Loucy (cell line): ENCODE measurements at regions not wholly inside any gene's neighbourhood (a gene's known extent, or its start where the extent isn't known, plus 50 kb on each side); places are given as distances from the start of the nearest gene placed in this dataset.

ENCODE experiments used
- H2AFZ ChIP-seq: fragments of 200-600 bp; sonication (generic); 2 replicates; pipeline ENCODE4 v1.6.0; 2016; ENCODE audit warnings: antibody characterized with exemption, mild to moderate bottlenecking, low read length, moderate library complexity
- H3F3A ChIP-seq: fragments of 200-600 bp; 2 replicates; pipeline ENCODE4 v1.6.0; 2016; ENCODE audit warnings: antibody characterized with exemption, low read depth, mild to moderate bottlenecking
- H3K27me3 ChIP-seq: fragments of 200-600 bp; sonication (generic); 2 replicates; pipeline ENCODE4 v1.6.1; 2014; ENCODE audit warnings: low read length, mild to moderate bottlenecking; ENCODE audit not compliant: insufficient read depth, poor library complexity, severe bottlenecking
- H3K36me3 ChIP-seq: fragments of 200-600 bp; sonication (generic); 2 replicates; pipeline ENCODE4 v1.6.1; 2016; ENCODE audit warnings: low read length; ENCODE audit not compliant: insufficient read depth
- H3K4me1 ChIP-seq: fragments of 200-600 bp; sonication (generic); 2 replicates; pipeline ENCODE4 v1.5.1; 2014; ENCODE audit warnings: low read length, mild to moderate bottlenecking; ENCODE audit not compliant: insufficient read depth, poor library complexity, severe bottlenecking
- H3K4me2 ChIP-seq: fragments of 200-600 bp; sonication (generic); 2 replicates; pipeline ENCODE4 v1.6.0; 2014; ENCODE audit warnings: antibody characterized with exemption, low read length, low read depth, mild to moderate bottlenecking; ENCODE audit not compliant: poor library complexity, severe bottlenecking
- H3K4me3 ChIP-seq: fragments of 200-600 bp; sonication (generic); 2 replicates; pipeline ENCODE4 v1.5.1; 2014; ENCODE audit warnings: low read length, mild to moderate bottlenecking, mixed read lengths; ENCODE audit not compliant: poor library complexity, severe bottlenecking
- H3K79me2 ChIP-seq: fragments of 200-600 bp; sonication (generic); 2 replicates; pipeline ENCODE4 v1.6.1; 2014; ENCODE audit warnings: low read length; ENCODE audit not compliant: insufficient read depth
- H3K9ac ChIP-seq: fragments of 200-600 bp; sonication (generic); 2 replicates; pipeline ENCODE4 v1.6.0; 2014; ENCODE audit warnings: mild to moderate bottlenecking, low read depth, low read length, moderate library complexity; ENCODE audit not compliant: poor library complexity, severe bottlenecking
- H3K9me2 ChIP-seq: fragments of 200-600 bp; sonication (generic); replicated peaks from 2 replicates; pipeline ENCODE4 v1.6.1; 2016; ENCODE audit warnings: low read depth, low read length, mixed read lengths
- H3K9me3 ChIP-seq: fragments of 200-600 bp; sonication (generic); 2 replicates; pipeline ENCODE4 v1.6.1; 2014; ENCODE audit warnings: mild to moderate bottlenecking, antibody characterized with exemption, low read length, low read depth; ENCODE audit not compliant: insufficient read depth
- H4K20me1 ChIP-seq: fragments of 200-600 bp; sonication (generic); 2 replicates; pipeline ENCODE4 v1.6.0; 2014; ENCODE audit warnings: antibody characterized with exemption, low read length, mild to moderate bottlenecking; ENCODE audit not compliant: insufficient read depth, poor library complexity, severe bottlenecking
- EZH2phosphoT487 ChIP-seq: fragments of 200-600 bp; IDR thresholded peaks from 2 replicates; pipeline ENCODE4 v1.6.1; 2018; ENCODE audit warnings: antibody characterized with exemption, mild to moderate bottlenecking, moderate library complexity, borderline replicate concordance
- TF ChIP-seq, protein P1 (sequence below): fragments of 200-600 bp; sonication (generic); conservative IDR thresholded peaks from 2 replicates; pipeline ENCODE4 v1.5.1; 2014; ENCODE audit warnings: mild to moderate bottlenecking, antibody characterized with exemption, low read length

DNA sequence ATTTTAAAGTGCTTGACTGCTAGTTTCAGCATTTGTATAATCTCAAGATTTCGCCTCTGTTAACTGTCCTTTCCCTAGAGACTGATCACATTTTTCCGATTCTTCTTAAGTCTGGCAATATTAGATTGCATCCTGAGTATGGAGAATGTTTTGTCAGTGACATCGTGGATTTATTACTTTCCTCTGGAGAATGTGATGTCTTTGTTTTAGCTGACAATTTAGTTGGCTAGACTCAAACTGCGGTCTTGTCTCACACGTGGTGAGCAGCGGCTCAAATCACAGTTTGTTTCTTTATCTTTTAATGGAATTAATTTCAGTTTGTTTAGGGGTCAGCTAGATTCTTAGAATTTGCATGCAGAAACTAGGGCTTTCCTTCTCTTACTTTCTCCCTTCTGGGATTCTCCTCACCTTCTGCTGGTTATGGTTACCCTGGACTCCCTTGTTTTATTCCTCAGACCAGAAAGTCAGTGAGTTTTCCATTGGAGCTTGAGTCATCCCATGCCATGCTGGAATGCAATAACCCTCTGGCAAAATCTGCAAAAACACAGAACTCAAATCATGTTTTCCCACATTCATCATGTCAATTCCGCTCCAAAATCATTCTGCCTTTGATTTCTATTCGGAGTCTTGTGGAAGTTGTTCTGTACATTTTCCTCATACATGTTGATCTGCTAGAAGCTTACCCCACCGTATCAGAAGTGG, 327.2 kb upstream of the TRIB2 start:
- Histone ChIP-seq H3K9me2 (no peaks in the 10 kb centered on the region), H3K4me1 (no peaks in the 10 kb centered on the region), H3K9me3 (no peaks in the 10 kb centered on the region), H3K36me3 (no peaks in the 10 kb centered on the region), H3K4me3 (no peak overlapping the region), H3K79me2 (no peaks in the 10 kb centered on the region), H3K9ac (no peak overlapping the region), H3K27me3 (no peaks in the 10 kb centered on the region), H3F3A (no peaks in the 10 kb centered on the region), H3K4me2 (no peak overlapping the region), H2AFZ (no peak overlapping the region), H4K20me1 (no peaks in the 10 kb centered on the region)
- TF ChIP-seq, protein P1, sequence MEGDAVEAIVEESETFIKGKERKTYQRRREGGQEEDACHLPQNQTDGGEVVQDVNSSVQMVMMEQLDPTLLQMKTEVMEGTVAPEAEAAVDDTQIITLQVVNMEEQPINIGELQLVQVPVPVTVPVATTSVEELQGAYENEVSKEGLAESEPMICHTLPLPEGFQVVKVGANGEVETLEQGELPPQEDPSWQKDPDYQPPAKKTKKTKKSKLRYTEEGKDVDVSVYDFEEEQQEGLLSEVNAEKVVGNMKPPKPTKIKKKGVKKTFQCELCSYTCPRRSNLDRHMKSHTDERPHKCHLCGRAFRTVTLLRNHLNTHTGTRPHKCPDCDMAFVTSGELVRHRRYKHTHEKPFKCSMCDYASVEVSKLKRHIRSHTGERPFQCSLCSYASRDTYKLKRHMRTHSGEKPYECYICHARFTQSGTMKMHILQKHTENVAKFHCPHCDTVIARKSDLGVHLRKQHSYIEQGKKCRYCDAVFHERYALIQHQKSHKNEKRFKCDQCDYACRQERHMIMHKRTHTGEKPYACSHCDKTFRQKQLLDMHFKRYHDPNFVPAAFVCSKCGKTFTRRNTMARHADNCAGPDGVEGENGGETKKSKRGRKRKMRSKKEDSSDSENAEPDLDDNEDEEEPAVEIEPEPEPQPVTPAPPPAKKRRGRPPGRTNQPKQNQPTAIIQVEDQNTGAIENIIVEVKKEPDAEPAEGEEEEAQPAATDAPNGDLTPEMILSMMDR, result no peak
- no peak for TF ChIP-seq EZH2phosphoT487

DNA sequence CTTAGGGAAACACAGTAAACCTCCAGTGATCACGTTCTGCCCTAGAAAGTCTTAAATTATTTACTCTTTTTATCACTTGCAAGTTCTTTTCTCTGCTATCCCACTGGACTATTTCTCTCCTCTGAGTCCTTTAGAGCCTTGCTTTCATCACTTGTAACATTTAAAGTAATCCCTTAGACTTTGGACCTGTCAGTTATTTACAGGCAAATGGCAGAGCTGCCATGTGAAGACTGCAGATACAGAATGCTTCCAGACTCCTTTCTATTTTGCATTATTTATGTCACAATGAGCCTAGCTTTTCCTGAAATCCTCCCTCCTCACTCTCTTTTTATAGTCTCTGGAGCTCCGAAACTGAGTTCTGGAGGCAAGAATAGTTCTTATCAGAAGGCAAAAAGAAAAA, 325.6 kb upstream of the TRIB2 start:
- Histone ChIP-seq H3K9me2 (no peaks in the 10 kb centered on the region), H3K9me3 (no peaks in the 10 kb centered on the region), H4K20me1 (no peaks in the 10 kb centered on the region), H3F3A (no peaks in the 10 kb centered on the region), H3K4me1 (no peaks in the 10 kb centered on the region), H3K27me3 (no peaks in the 10 kb centered on the region), H2AFZ (no peak overlapping the region), H3K36me3 (no peaks in the 10 kb centered on the region), H3K79me2 (no peaks in the 10 kb centered on the region), H3K4me2 (no peak overlapping the region), H3K9ac (no peak overlapping the region), H3K4me3 (no peak overlapping the region)
- TF ChIP-seq EZH2phosphoT487, result no peak
- TF ChIP-seq, protein P1, result no peak

DNA sequence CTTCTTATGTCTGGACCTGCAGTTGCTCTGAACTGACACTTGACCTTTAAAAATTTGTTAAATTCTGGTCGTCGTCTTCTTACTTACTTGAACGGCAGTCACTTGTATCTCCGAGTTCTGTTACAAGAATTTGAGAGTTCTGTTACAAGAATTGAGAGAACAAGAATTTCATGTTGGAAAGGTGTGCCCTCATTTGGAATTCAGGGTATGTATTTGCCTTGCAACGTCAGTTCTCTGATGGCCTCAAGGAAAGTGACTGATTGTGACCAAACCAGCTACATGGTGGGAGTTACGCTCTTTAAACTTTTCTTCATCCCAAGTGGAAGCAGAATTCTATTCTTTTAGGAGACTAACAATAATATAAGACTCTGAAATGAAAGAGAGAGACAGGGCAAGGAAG, 320.0 kb upstream of the TRIB2 start:
- no peak for TF ChIP-seq EZH2phosphoT487
- TF ChIP-seq, protein P1, result no peak
- Histone ChIP-seq H3K27me3 (no peaks in the 10 kb centered on the region), H2AFZ (no peak overlapping the region), H4K20me1 (no peaks in the 10 kb centered on the region), H3K4me2 (no peak overlapping the region), H3K36me3 (no peaks in the 10 kb centered on the region), H3K9me3 (no peaks in the 10 kb centered on the region), H3K79me2 (no peaks in the 10 kb centered on the region), H3K9ac (no peak overlapping the region), H3K9me2 (no peaks in the 10 kb centered on the region), H3K4me3 (no peak overlapping the region), H3F3A (no peaks in the 10 kb centered on the region), H3K4me1 (no peaks in the 10 kb centered on the region)
